ENCODE measurements at regions not wholly inside any gene's neighbourhood (a gene's known extent, or its start where the extent isn't known, plus 50 kb on each side); places are given as distances from the start of the nearest gene placed in this dataset.

DNA sequence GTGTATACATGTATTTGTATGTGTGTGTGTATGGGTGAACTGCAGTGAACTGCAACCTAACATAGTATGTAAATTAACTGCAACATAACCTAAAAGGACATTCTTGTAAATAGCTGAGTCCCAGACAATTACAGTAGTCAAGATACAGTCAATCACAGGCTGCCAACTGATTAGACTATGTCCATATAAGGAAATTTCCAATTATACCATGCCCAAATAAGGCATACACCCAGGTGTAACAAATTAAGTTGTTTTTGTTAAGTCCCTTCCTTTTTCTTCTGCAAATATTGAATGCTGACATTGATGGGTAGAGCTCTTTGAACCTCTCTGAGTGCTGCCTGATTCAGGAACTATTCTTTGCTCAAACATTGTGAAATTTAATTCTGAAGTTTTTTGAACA lies 594.6 kb upstream of the FAM174A start:
- TF ChIP-seq, protein P1, sequence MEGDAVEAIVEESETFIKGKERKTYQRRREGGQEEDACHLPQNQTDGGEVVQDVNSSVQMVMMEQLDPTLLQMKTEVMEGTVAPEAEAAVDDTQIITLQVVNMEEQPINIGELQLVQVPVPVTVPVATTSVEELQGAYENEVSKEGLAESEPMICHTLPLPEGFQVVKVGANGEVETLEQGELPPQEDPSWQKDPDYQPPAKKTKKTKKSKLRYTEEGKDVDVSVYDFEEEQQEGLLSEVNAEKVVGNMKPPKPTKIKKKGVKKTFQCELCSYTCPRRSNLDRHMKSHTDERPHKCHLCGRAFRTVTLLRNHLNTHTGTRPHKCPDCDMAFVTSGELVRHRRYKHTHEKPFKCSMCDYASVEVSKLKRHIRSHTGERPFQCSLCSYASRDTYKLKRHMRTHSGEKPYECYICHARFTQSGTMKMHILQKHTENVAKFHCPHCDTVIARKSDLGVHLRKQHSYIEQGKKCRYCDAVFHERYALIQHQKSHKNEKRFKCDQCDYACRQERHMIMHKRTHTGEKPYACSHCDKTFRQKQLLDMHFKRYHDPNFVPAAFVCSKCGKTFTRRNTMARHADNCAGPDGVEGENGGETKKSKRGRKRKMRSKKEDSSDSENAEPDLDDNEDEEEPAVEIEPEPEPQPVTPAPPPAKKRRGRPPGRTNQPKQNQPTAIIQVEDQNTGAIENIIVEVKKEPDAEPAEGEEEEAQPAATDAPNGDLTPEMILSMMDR (conservative IDR thresholded peaks at IDR 0.05; ENCODE audit: low read depth, low read length): no peak
- TF ChIP-seq EZH2 (IDR thresholded peaks at IDR 0.05; ENCODE audit: low read length, unreplicated experiment) (no peak), EZH2phosphoT487 (IDR thresholded peaks at IDR 0.05; ENCODE audit: borderline replicate concordance, low read length) (no peak)

All from PC-3 (cell line).